GM03348 (cell line): ENCODE measurements at regions not wholly inside any gene's neighbourhood (a gene's known extent, or its start where the extent isn't known, plus 50 kb on each side); places are given as distances from the start of the nearest gene placed in this dataset.
"Not testable (repeated sequence)": the region's sequence is repeated elsewhere in the genome, so short reads cannot be mapped to it uniquely, and the experiment has no call there.

Experiments used
- DNase-seq: peaks from one replicate; pipeline ENCODE4 v3.0.0; 2012; ENCODE audit warnings: low spot score

- DNase-seq, result no peak
These were observed 379.8 kb upstream of the FLRT2 start for GRCh38 chr14:85150166-85150565.

GRCh38 chr14:85154714-85155113 is 375.2 kb upstream of the FLRT2 start:
- DNase-seq, result no peak

- no peak for DNase-seq
These were observed 373.6 kb upstream of the FLRT2 start for GRCh38 chr14:85156319-85156718.

GRCh38 chr14:85159726-85160125 is 370.2 kb upstream of the FLRT2 start:
- no peak for DNase-seq

GRCh38 chr14:85165094-85165493 is 364.9 kb upstream of the FLRT2 start:
- no peak for DNase-seq

GRCh38 chr14:85169381-85169780 is 360.6 kb upstream of the FLRT2 start:
- DNase-seq, result no peak

GRCh38 chr14:85172290-85172689 is 357.7 kb upstream of the FLRT2 start:
- DNase-seq, result no peak

GRCh38 chr14:85172889-85173477 is 357.0 kb upstream of the FLRT2 start:
- no peak for DNase-seq

- DNase-seq, result peak; percentile 53
These were observed 354.4 kb upstream of the FLRT2 start for GRCh38 chr14:85175556-85175955.

GRCh38 chr14:85178864-85179263 is 351.1 kb upstream of the FLRT2 start:
- DNase-seq, result no peak

- DNase-seq, result no peak
These were observed 349.1 kb upstream of the FLRT2 start for GRCh38 chr14:85180876-85181275.

GRCh38 chr14:85182282-85182681 is 347.7 kb upstream of the FLRT2 start:
- DNase-seq, result no peak

- DNase-seq, result no peak
These were observed 343.9 kb upstream of the FLRT2 start for GRCh38 chr14:85186082-85186481.

- DNase-seq, result no peak
These were observed 342.4 kb upstream of the FLRT2 start for GRCh38 chr14:85187521-85187920.

GRCh38 chr14:85188836-85189235 is 341.1 kb upstream of the FLRT2 start:
- no peak for DNase-seq

- not testable (repeated sequence) for DNase-seq
These were observed 340.7 kb upstream of the FLRT2 start for GRCh38 chr14:85189253-85189652.

GRCh38 chr14:85190251-85190650 is 339.7 kb upstream of the FLRT2 start:
- no peak for DNase-seq

- no peak for DNase-seq
These were observed 338.0 kb upstream of the FLRT2 start for GRCh38 chr14:85191986-85192385.

- DNase-seq, result peak; percentile 48
These were observed 334.0 kb upstream of the FLRT2 start for GRCh38 chr14:85195872-85196477.

GRCh38 chr14:85198001-85198400 is 331.9 kb upstream of the FLRT2 start:
- no peak for DNase-seq

- no peak for DNase-seq
These were observed 324.1 kb upstream of the FLRT2 start for GRCh38 chr14:85205875-85206274.

GRCh38 chr14:85214471-85214870 is 315.5 kb upstream of the FLRT2 start:
- DNase-seq, result no peak

- DNase-seq, result no peak
These were observed 312.5 kb upstream of the FLRT2 start for GRCh38 chr14:85217412-85217811.

- DNase-seq, result no peak
These were observed 311.0 kb upstream of the FLRT2 start for GRCh38 chr14:85218982-85219381.
